ENCODE measurements at regions not wholly inside any gene's neighbourhood (a gene's known extent, or its start where the extent isn't known, plus 50 kb on each side); places are given as distances from the start of the nearest gene placed in this dataset.
A peak's percentile ranks its signal among the peaks of the same experiment; 100 is the strongest.

DNA sequence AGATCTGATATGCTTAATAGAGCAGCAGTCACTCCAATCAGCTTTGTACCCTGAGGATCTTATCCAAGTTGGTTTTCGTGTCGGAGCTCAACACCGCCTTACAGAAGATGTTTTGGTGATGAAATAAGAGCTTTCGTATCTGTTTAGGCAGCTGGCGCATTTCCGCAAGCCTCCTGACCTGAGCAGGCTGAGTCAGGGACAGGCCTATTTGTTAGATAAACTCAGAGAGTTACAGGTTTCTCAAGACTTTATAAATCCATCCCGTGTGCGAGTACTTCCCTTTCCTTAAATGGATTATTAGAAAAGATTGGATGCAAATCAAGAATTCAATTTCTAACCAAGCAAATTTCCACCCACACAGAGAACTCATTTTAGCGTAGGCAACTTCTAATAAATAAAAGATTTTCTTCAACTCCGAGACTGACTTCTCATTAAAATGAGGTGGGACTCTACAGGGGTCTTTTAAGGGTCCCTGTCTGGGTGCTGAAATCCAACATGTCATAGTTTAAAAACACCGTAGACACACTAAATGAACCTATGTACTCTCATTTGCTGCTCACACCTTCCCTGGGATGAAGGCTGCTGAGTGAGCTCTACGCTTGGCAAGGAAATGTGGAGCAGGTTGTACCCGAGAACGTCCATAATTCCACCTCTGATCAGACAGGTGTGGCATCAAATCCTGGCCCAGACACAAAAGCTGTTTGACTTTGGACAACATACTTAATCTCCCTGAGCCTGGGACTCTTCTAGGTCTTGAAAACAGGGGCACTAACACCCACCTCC, 106.9 kb upstream of the F3 start:
- Histone ChIP-seq H3K36me3 (no peaks in the 10 kb centered on the region), H3K4me3 (no peak overlapping the region), H3K9me3 (no peaks in the 10 kb centered on the region), H3K27me3 (no peaks in the 10 kb centered on the region)
- DNase-seq = peak; percentile 12

DNA sequence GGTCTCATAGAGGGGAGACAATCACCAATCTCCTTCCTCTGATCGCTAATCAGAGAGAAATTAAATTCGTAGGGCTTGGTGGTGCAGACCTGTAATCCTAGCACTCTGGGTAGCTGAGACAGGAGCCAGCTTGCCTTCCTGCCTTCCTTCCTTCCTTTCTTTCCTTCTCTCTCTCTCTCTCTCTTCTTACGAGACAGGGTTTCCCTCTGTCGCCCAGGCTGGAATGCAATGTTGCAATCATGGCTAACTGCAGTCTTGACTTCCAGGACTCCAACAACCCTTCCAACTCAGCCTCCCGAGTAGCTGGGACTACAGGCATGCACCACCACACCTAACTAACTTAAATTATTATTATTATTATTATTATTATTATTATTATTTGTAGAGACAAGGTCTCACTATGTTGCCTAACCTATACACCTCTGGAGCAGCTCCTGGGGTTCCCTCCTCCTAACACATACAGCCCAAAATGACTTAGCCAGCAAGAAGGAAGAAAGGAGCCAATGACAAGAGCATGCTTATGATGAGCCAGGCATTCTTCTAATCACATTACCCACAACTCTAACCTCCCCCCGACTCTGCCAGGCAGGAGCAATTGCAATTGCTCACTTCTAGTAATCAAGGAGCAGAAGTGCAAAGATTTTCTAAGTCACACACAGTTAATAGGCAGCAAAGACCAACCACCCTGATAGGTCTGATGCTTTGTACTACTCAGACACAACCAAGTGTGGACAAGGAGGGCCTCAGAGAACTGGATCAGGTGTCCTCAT, 105.4 kb upstream of the F3 start:
- no peaks in the 10 kb centered on the region for H3K9me3 ChIP-seq
- no peak for DNase-seq
- no peaks in the 10 kb centered on the region for H3K27me3 ChIP-seq

GRCh38 chr1:94646141-94646643, 104.6 kb upstream of the F3 start:
- H3K9me3 ChIP-seq = no peaks in the 10 kb centered on the region
- H3K27me3 ChIP-seq = no peaks in the 10 kb centered on the region
- no peak overlapping the region for H3K4me3 ChIP-seq
- H3K36me3 ChIP-seq = no peaks in the 10 kb centered on the region
- DNase-seq = no peak

More for the DNA sequence above, 105.4 kb upstream of the F3 start:
- Histone ChIP-seq H3K36me3 (no peaks in the 10 kb centered on the region), H3K4me3 (no peak overlapping the region)

DNA sequence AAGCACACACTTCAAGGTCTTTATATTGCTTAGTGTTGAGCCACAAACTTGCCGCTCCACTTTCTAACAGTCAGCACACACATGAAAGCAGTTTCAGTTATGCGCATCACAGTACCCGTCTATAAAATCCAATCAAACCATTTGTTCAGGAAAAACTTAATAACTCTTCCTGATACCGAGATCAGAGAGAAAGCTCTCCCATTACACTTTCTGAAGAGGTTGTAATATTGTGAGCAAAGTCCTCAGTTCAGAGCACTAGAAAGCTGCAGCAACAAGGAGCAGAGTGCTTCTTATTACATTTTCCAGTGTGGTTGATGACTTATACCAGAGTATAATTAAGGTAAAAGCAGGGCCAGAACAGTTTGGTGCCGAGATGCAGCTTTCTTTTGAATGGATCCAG, 102.8 kb upstream of the F3 start:
- no peak for DNase-seq
- Histone ChIP-seq H3K9me3 (no peaks in the 10 kb centered on the region), H3K27me3 (no peaks in the 10 kb centered on the region), H3K36me3 (no peaks in the 10 kb centered on the region), H3K4me3 (no peak overlapping the region)

DNA sequence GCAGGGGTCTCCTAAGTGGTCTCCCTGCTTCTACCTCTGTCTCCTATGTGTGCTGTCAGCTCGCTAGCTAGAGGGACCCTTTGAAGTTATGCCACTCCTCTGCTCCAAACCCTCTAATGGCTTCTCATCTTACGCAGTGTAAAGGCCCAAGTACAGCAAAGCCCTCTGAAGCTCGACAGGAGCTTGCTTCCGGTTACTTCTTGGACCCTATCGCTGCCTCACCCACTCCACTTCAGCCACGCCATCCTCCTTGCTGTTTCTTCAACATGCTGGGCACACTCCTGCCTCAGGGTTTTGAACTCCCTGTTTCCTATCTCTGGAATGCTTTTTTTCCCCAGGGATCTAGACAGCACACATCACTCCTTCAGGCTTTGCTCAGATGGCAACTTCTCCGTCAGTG, 102.3 kb upstream of the F3 start:
- DNase-seq = no peak
- Histone ChIP-seq H3K9me3 (no peaks in the 10 kb centered on the region), H3K36me3 (no peaks in the 10 kb centered on the region), H3K4me3 (no peak overlapping the region), H3K27me3 (no peaks in the 10 kb centered on the region)

DNA sequence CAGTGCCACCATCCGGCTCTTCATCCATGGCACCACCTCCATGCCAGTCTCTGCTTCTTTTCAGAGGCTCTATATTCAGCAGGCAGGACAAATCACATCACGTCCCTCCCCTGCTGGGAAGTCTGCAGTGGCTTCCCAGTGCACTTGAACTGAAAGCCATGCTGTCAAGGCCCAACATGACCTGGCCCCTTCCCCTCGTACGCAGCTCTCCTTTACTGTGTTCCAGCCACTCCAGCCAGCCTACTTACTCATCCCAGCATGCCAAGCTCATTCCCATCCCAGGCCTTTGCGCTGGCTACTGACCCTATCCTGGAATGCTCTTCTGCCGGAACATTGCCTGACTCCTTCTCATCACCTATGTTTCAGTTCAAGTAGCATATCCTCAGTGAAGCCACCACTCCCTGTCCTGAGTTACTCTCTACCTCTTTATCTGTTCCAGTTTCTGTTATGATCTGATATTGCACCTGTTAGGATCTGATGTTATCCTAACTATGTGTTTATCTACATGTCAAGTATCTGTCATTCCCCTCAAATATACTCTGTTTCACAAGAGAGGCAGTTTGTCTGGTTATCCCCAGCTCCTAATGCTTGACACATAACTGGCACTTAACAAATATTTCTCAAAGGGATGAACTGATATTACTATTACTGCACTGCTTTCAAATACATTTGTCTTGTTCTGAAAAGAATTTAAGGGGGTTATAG, 101.2 kb upstream of the F3 start:
- Histone ChIP-seq H3K4me3 (no peak overlapping the region), H3K9me3 (no peaks in the 10 kb centered on the region), H3K27me3 (no peaks in the 10 kb centered on the region), H3K36me3 (no peaks in the 10 kb centered on the region)
- DNase-seq = no peak

DNA sequence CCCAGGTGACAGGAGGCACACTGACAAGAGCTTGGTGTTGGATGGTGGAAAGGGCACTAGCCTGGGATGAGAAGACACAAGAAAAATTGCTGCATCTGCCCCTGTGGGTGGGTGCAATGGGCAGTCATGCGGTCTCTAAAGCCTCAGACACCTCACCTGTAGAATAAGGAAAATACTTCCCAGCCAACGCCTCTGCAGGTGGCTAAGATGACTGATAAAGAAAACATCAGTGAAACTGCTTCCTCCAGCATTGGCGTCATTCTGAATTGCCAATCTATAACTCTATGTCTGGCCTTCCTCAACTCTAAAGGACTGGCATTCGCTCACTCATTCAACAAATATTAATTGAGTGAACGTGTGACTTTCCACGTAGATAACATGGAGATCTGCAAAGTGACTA, 100.4 kb upstream of the F3 start:
- H3K9me3 ChIP-seq = no peaks in the 10 kb centered on the region
- no peak for DNase-seq
- H3K36me3 ChIP-seq = no peaks in the 10 kb centered on the region
- no peak overlapping the region for H3K4me3 ChIP-seq
- H3K27me3 ChIP-seq = no peaks in the 10 kb centered on the region

DNA sequence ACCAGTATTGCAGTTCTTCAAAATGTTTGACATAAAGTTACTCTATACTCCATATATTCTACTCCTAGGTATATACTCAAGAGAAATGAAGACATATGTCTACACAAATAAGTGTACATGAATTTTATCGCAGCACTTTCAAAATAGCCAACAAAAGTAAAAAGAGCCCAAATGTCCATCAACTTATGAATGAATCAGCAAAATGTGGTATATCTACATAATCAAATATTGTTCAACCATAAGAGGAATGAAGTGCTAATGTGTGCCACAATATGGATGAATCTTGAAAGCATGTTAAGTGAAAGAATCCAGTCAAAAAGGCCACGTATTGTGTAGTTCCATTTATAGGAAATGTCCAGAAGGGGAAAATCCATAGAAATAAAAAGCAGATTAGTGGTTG, 98.6 kb upstream of the F3 start:
- no peaks in the 10 kb centered on the region for H3K27me3 ChIP-seq
- DNase-seq = no peak

DNA sequence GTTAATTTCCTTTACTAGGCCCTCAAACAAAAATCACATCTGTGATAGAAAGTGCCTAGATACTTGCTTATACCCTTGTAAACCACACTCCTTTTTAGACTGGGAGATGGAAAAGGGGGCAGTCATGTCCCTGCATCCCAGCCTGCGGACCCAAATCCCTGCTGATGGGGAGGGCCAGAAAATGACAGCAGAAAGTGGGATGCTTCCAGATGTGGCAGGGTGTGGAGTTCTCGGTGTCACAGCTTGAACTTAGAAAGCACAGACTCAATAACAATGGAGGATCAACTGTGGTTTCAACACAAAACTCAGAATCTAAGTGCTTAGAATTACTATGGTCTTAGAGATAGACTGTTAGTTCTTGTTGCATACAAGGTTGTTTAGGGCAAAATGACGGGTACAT, 95.6 kb upstream of the F3 start:
- no peak overlapping the region for H3K4me3 ChIP-seq
- H3K9me3 ChIP-seq = no peaks in the 10 kb centered on the region; the same call in 1 of the 2 replicates
- no peaks in the 10 kb centered on the region for H3K27me3 ChIP-seq
- H3K36me3 ChIP-seq = no peaks in the 10 kb centered on the region
- DNase-seq = no peak

More for the DNA sequence above, 98.6 kb upstream of the F3 start:
- no peak overlapping the region for H3K4me3 ChIP-seq
- no peaks in the 10 kb centered on the region for H3K36me3 ChIP-seq
- H3K9me3 ChIP-seq = no peaks in the 10 kb centered on the region

DNA sequence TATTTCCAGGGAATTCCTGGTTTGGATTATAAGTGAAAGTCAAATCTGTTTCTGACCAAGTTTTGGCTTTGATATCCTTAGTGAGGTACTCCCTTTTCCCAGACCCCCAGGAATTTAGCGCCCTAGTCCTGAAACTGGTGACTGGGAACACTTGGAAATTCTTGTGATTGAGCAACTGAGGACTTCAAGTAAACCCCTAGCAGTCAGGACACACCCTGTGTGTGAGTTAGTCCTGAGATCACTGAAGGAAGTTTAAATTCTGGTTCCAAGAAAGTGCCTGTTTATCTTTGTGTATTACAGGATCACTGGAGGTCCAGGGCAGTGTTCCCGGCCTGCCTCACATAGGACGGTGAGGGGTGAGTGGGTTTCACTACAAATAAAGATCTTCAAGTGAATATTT, 95.1 kb upstream of the F3 start:
- Histone ChIP-seq H3K9me3 (no peaks in the 10 kb centered on the region; the same call in 1 of the 2 replicates), H3K36me3 (no peaks in the 10 kb centered on the region)

DNA sequence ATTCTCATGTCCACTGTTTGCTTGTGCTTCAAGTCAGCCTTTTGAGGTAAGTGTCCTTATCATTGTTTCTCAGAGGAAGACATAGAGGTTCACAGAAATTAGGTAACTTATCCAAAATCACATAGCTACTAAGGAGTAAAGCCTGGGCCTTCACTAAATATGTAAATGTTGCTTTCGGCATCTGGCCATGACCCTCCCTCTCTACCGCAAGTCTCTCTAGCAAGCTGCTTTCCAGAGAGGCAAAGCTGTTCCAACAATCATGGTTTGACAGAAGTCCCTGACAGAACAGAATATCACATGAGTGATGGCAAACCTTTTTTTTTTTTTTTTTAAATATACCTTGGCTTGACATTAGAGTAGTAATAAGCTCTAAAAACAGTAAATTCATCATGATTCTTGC, 94.5 kb upstream of the F3 start:
- Histone ChIP-seq H3K9me3 (no peaks in the 10 kb centered on the region; the same call in 1 of the 2 replicates), H3K36me3 (no peaks in the 10 kb centered on the region), H3K27me3 (no peaks in the 10 kb centered on the region), H3K4me3 (no peak overlapping the region)
- DNase-seq = no peak

More for the DNA sequence above, 95.1 kb upstream of the F3 start:
- no peak for DNase-seq
- H3K4me3 ChIP-seq = no peak overlapping the region
- no peaks in the 10 kb centered on the region for H3K27me3 ChIP-seq

GRCh38 chr1:94634977-94635416, 93.4 kb upstream of the F3 start:
- H3K4me3 ChIP-seq = no peak overlapping the region
- no peaks in the 10 kb centered on the region for H3K27me3 ChIP-seq
- DNase-seq = no peak
- H3K9me3 ChIP-seq = no peaks in the 10 kb centered on the region; the same call in 1 of the 2 replicates
- H3K36me3 ChIP-seq = no peaks in the 10 kb centered on the region

DNA sequence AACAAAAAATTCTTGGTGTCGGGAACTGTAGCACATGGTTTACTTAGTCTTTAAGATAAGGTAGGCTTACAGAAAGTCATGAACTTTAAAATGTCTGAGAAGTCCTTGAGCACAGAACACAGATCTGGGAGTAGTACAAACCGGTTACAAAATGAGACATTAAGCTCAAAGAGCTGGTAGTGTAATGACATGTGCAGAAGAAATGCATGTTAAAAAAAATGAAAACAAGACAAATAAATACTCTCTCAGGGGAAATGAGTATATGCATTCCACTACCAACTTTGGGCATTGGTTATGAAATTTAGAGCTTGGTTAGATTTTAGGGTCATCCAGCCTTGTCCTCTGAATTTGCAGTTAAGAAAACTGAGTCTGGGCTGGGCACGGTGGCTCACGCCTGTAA, 91.5 kb upstream of the F3 start:
- no peaks in the 10 kb centered on the region for H3K27me3 ChIP-seq
- H3K9me3 ChIP-seq = no peaks in the 10 kb centered on the region; the same call in 1 of the 2 replicates
- no peaks in the 10 kb centered on the region for H3K36me3 ChIP-seq
- no peak overlapping the region for H3K4me3 ChIP-seq
- DNase-seq = no peak

DNA sequence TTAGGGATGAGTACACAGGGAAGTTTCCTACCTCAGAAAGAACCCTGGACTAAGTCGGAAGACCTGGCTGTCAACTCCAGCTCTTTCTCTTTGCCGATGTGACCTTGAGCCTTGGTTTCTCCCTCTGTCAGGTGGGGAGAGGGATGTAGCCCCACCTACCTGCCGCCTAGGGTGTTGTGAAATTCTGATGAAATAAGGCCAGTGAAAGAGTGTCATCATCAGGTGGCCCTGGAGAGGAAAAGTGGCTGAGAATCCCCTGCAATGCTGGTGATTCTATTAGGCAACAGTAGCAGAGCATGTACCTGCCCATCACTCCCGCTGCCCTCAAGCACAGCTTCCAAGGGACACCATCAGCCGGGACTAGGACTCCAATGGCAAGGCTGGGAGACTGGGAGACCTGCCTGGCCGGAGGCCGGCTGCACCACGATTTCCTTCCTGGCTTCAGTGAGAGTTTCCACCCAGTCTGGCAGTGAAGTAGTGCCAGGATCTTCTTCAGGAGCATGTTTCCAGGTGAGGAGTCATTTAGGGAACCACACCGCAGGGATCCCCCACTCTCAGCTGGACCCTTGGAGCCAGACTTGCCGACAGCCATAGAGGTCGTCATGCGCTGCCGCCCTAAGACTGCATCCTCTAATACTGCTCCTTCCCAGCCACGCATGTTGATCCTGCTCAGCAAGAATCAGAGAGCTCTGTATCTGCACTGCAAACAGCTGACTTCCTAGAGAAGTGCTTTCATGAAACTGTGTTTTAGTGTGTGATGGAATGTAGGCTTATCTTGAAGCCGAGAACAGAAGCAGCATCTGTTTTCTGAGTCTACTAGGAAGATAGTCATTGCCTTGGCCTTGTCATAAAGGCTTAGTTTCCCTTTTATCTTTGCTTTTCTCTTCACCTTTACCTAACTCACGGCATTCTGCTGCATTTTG, 88.0 kb upstream of the F3 start:
- no peak for DNase-seq
- no peaks in the 10 kb centered on the region; the same call in 1 of the 2 replicates for H3K9me3 ChIP-seq
- no peaks in the 10 kb centered on the region for H3K27me3 ChIP-seq
- no peak overlapping the region for H3K4me3 ChIP-seq
- no peaks in the 10 kb centered on the region for H3K36me3 ChIP-seq

DNA sequence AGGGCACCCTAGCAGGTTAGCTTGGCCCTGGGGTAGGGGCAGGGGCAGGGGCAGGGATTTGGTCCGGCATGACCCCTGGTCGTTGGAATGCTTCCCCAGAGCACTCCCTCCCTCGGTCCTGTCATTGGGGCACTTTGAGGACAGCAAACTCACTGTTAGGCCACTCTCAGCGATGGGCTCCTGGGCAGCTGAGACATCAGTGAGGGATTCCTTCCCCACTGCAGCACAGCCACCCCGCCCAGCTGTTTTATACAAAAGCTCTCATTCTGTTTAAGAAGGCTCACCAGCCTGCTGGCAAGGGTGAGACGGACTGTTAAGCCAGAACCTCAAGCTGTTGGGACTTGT, 86.9 kb upstream of the F3 start:
- no peak overlapping the region for H3K4me3 ChIP-seq
- no peaks in the 10 kb centered on the region for H3K27me3 ChIP-seq
- no peaks in the 10 kb centered on the region for H3K9me3 ChIP-seq
- H3K36me3 ChIP-seq = no peaks in the 10 kb centered on the region
- no peak for DNase-seq

DNA sequence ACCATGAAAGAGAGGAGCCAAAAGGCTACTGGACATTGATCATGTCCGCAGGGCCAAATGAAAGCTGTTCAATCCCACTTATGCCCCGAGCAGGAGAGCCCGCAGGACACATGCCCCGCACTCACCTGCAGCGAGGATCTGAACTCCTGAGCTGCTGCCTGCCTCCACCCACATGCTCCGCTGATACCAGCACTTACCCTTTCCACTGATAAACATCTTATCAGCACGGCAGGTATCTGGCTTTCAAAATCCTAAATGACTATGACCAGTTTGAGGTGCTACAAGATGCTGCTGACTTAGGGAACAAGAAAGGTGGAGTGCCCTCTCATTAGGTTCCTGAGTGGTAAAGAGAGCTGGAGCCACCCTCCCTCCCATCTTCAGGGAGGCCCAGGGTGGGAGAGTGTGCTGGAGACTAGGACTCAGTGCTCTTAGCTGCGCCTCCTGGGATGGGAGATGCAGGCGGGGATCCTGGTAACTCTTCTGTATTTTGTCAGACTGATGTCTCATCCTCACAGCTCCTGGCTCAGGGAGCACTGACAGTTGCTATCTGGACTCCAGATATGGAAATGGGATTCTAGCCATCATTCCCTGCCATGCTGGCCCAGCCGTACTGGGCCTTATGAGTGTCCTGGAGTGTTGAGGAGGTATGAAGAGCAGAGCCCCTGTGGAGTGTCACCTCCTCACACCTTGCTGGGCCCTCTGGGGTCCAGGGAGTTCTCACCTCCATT, 86.4 kb upstream of the F3 start:
- no peak for DNase-seq
- Histone ChIP-seq H3K36me3 (no peaks in the 10 kb centered on the region), H3K27me3 (no peaks in the 10 kb centered on the region), H3K9me3 (no peaks in the 10 kb centered on the region), H3K4me3 (no peak overlapping the region)

Data from MG63 (cell line).